ENCODE measurements at regions not wholly inside any gene's neighbourhood (a gene's known extent, or its start where the extent isn't known, plus 50 kb on each side); places are given as distances from the start of the nearest gene placed in this dataset.

GRCh38 chr6:131418441-131418840, 154.6 kb upstream of the ARG1 start:
- Histone ChIP-seq H3K27me3 (ENCODE audit: control insufficient read depth, insufficient read depth, low read length) (no peaks in the 10 kb centered on the region), H3K36me3 (ENCODE audit: control insufficient read depth, insufficient read depth, low read length) (no peaks in the 10 kb centered on the region), H3K4me1 (ENCODE audit: control insufficient read depth, insufficient read depth, low read length) (no peaks in the 10 kb centered on the region), H3K4me3 (ENCODE audit: low read depth, low read length) (no peak overlapping the region), H3K9me3 (ENCODE audit: control insufficient read depth, insufficient read depth, low read length) (no peaks in the 10 kb centered on the region), H3K27ac (ENCODE audit: low read depth, low read length) (no peak overlapping the region)
- WGBS (ENCODE audit: insufficient coverage), result 100% methylated on average over 4 of the region's 5 CpGs
- DNase-seq (ENCODE audit: low read depth in 4 of 6, low spot score in 6 of 6), result no peak

- Histone ChIP-seq H3K27ac (ENCODE audit: low read depth, low read length) (no peak overlapping the region), H3K4me1 (ENCODE audit: control insufficient read depth, insufficient read depth, low read length) (no peaks in the 10 kb centered on the region), H3K36me3 (ENCODE audit: control insufficient read depth, insufficient read depth, low read length) (no peaks in the 10 kb centered on the region), H3K27me3 (ENCODE audit: control insufficient read depth, insufficient read depth, low read length) (no peaks in the 10 kb centered on the region), H3K9me3 (ENCODE audit: control insufficient read depth, insufficient read depth, low read length) (no peaks in the 10 kb centered on the region), H3K4me3 (ENCODE audit: low read depth, low read length) (no peak overlapping the region)
- DNase-seq (ENCODE audit: low read depth in 4 of 6, low spot score in 6 of 6), result peak in 1 of 6 donors; percentile 62
- WGBS (ENCODE audit: insufficient coverage), result no CpG with 5 or more reads among the region's 1 CpG
These were observed 153.3 kb upstream of the ARG1 start for GRCh38 chr6:131419702-131420101.

GRCh38 chr6:131424016-131424415, 149.0 kb upstream of the ARG1 start:
- no peak overlapping the region for H3K4me3 ChIP-seq (ENCODE audit: low read depth, low read length)
- no peaks in the 10 kb centered on the region for H3K27me3 ChIP-seq (ENCODE audit: control insufficient read depth, insufficient read depth, low read length)
- no peak overlapping the region for H3K27ac ChIP-seq (ENCODE audit: low read depth, low read length)
- H3K36me3 ChIP-seq (ENCODE audit: control insufficient read depth, insufficient read depth, low read length), result no peaks in the 10 kb centered on the region
- H3K4me1 ChIP-seq (ENCODE audit: control insufficient read depth, insufficient read depth, low read length), result peaks cover 2% of the 10 kb centered on the region
- H3K9me3 ChIP-seq (ENCODE audit: control insufficient read depth, insufficient read depth, low read length), result no peaks in the 10 kb centered on the region
- no peak for DNase-seq (ENCODE audit: low read depth in 4 of 6, low spot score in 6 of 6)

GRCh38 chr6:131424475-131424874, 148.6 kb upstream of the ARG1 start:
- no peaks in the 10 kb centered on the region for H3K36me3 ChIP-seq (ENCODE audit: control insufficient read depth, insufficient read depth, low read length)
- H3K4me1 ChIP-seq (ENCODE audit: control insufficient read depth, insufficient read depth, low read length), result peaks cover 2% of the 10 kb centered on the region
- H3K27ac ChIP-seq (ENCODE audit: low read depth, low read length), result no peak overlapping the region
- peak in 2 of 6 donors; percentile 27 to 35 for DNase-seq (ENCODE audit: low read depth in 4 of 6, low spot score in 6 of 6)
- H3K9me3 ChIP-seq (ENCODE audit: control insufficient read depth, insufficient read depth, low read length), result no peaks in the 10 kb centered on the region
- H3K27me3 ChIP-seq (ENCODE audit: control insufficient read depth, insufficient read depth, low read length), result no peaks in the 10 kb centered on the region
- H3K4me3 ChIP-seq (ENCODE audit: low read depth, low read length), result no peak overlapping the region
- no CpG with 5 or more reads among the region's 4 CpGs for WGBS (ENCODE audit: insufficient coverage)

- Histone ChIP-seq H3K36me3 (ENCODE audit: control insufficient read depth, insufficient read depth, low read length) (no peaks in the 10 kb centered on the region), H3K4me1 (ENCODE audit: control insufficient read depth, insufficient read depth, low read length) (peaks cover 2% of the 10 kb centered on the region), H3K9me3 (ENCODE audit: control insufficient read depth, insufficient read depth, low read length) (no peaks in the 10 kb centered on the region), H3K4me3 (ENCODE audit: low read depth, low read length) (no peak overlapping the region), H3K27me3 (ENCODE audit: control insufficient read depth, insufficient read depth, low read length) (no peaks in the 10 kb centered on the region), H3K27ac (ENCODE audit: low read depth, low read length) (peak overlapping the region; percentile 72)
- 8% methylated on average over 2 of the region's 5 CpGs for WGBS (ENCODE audit: insufficient coverage)
- DNase-seq (ENCODE audit: low read depth in 4 of 6, low spot score in 6 of 6), result peak; percentile 24 to 82 (median 48)
These were observed 145.5 kb upstream of the ARG1 start for GRCh38 chr6:131427434-131428058.

- Histone ChIP-seq H3K4me3 (ENCODE audit: low read depth, low read length) (no peak overlapping the region), H3K27ac (ENCODE audit: low read depth, low read length) (no peak overlapping the region), H3K9me3 (ENCODE audit: control insufficient read depth, insufficient read depth, low read length) (peaks cover 2% of the 10 kb centered on the region), H3K36me3 (ENCODE audit: control insufficient read depth, insufficient read depth, low read length) (no peaks in the 10 kb centered on the region), H3K27me3 (ENCODE audit: control insufficient read depth, insufficient read depth, low read length) (no peaks in the 10 kb centered on the region), H3K4me1 (ENCODE audit: control insufficient read depth, insufficient read depth, low read length) (peaks cover 2% of the 10 kb centered on the region)
- DNase-seq (ENCODE audit: low read depth in 4 of 6, low spot score in 6 of 6), result no peak
- 93% methylated on average over 3 of the region's 4 CpGs for WGBS (ENCODE audit: insufficient coverage)
These were observed 142.5 kb upstream of the ARG1 start for GRCh38 chr6:131430531-131430930.

- H3K27me3 ChIP-seq (ENCODE audit: control insufficient read depth, insufficient read depth, low read length), result no peaks in the 10 kb centered on the region
- peaks cover 2% of the 10 kb centered on the region for H3K9me3 ChIP-seq (ENCODE audit: control insufficient read depth, insufficient read depth, low read length)
- peak in 1 of 6 donors; percentile 57 for DNase-seq (ENCODE audit: low read depth in 4 of 6, low spot score in 6 of 6)
- H3K36me3 ChIP-seq (ENCODE audit: control insufficient read depth, insufficient read depth, low read length), result no peaks in the 10 kb centered on the region
- H3K4me1 ChIP-seq (ENCODE audit: control insufficient read depth, insufficient read depth, low read length), result peaks cover 1% of the 10 kb centered on the region
- no peak overlapping the region for H3K4me3 ChIP-seq (ENCODE audit: low read depth, low read length)
- H3K27ac ChIP-seq (ENCODE audit: low read depth, low read length), result no peak overlapping the region
- 60% methylated on average over 1 of the region's 2 CpGs for WGBS (ENCODE audit: insufficient coverage)
These were observed 141.3 kb upstream of the ARG1 start for GRCh38 chr6:131431718-131432117.

- H3K27ac ChIP-seq (ENCODE audit: low read depth, low read length), result no peak overlapping the region
- DNase-seq (ENCODE audit: low read depth in 4 of 6, low spot score in 6 of 6), result no peak
- no peaks in the 10 kb centered on the region for H3K4me1 ChIP-seq (ENCODE audit: control insufficient read depth, insufficient read depth, low read length)
- no peaks in the 10 kb centered on the region for H3K36me3 ChIP-seq (ENCODE audit: control insufficient read depth, insufficient read depth, low read length)
- H3K9me3 ChIP-seq (ENCODE audit: control insufficient read depth, insufficient read depth, low read length), result peaks cover 2% of the 10 kb centered on the region
- H3K4me3 ChIP-seq (ENCODE audit: low read depth, low read length), result no peak overlapping the region
- 86% methylated on average over 1 of the region's 1 CpG for WGBS (ENCODE audit: insufficient coverage)
- H3K27me3 ChIP-seq (ENCODE audit: control insufficient read depth, insufficient read depth, low read length), result no peaks in the 10 kb centered on the region
These were observed 139.1 kb upstream of the ARG1 start for GRCh38 chr6:131433927-131434326.

- no peaks in the 10 kb centered on the region for H3K4me1 ChIP-seq (ENCODE audit: control insufficient read depth, insufficient read depth, low read length)
- WGBS (ENCODE audit: insufficient coverage), result no CpG with 5 or more reads among the region's 1 CpG
- peaks cover 2% of the 10 kb centered on the region for H3K9me3 ChIP-seq (ENCODE audit: control insufficient read depth, insufficient read depth, low read length)
- H3K27ac ChIP-seq (ENCODE audit: low read depth, low read length), result no peak overlapping the region
- no peaks in the 10 kb centered on the region for H3K36me3 ChIP-seq (ENCODE audit: control insufficient read depth, insufficient read depth, low read length)
- no peak for DNase-seq (ENCODE audit: low read depth in 4 of 6, low spot score in 6 of 6)
- no peak overlapping the region for H3K4me3 ChIP-seq (ENCODE audit: low read depth, low read length)
- no peaks in the 10 kb centered on the region for H3K27me3 ChIP-seq (ENCODE audit: control insufficient read depth, insufficient read depth, low read length)
These were observed 136.7 kb upstream of the ARG1 start for GRCh38 chr6:131436358-131436757.

GRCh38 chr6:131443014-131443413, 130.0 kb upstream of the ARG1 start:
- no peak overlapping the region for H3K4me3 ChIP-seq (ENCODE audit: low read depth, low read length)
- DNase-seq (ENCODE audit: low read depth in 4 of 6, low spot score in 6 of 6), result no peak
- no peaks in the 10 kb centered on the region for H3K4me1 ChIP-seq (ENCODE audit: control insufficient read depth, insufficient read depth, low read length)
- H3K36me3 ChIP-seq (ENCODE audit: control insufficient read depth, insufficient read depth, low read length), result no peaks in the 10 kb centered on the region
- no peaks in the 10 kb centered on the region for H3K9me3 ChIP-seq (ENCODE audit: control insufficient read depth, insufficient read depth, low read length)
- no peaks in the 10 kb centered on the region for H3K27me3 ChIP-seq (ENCODE audit: control insufficient read depth, insufficient read depth, low read length)
- 95% methylated on average over 3 of the region's 3 CpGs for WGBS (ENCODE audit: insufficient coverage)
- no peak overlapping the region for H3K27ac ChIP-seq (ENCODE audit: low read depth, low read length)
